Glomerular endothelial cell (primary cell): ENCODE measurements at regions not wholly inside any gene's neighbourhood (a gene's known extent, or its start where the extent isn't known, plus 50 kb on each side); places are given as distances from the start of the nearest gene placed in this dataset.
"Not testable (repeated sequence)": the region's sequence is repeated elsewhere in the genome, so short reads cannot be mapped to it uniquely, and the experiment has no call there.

Experiments
- DNase-seq: peaks from one replicate; pipeline ENCODE4 v3.0.0-alpha.2; 2011; ENCODE audit warnings: low read depth, low spot score; ENCODE audit errors: extremely low read depth

DNA sequence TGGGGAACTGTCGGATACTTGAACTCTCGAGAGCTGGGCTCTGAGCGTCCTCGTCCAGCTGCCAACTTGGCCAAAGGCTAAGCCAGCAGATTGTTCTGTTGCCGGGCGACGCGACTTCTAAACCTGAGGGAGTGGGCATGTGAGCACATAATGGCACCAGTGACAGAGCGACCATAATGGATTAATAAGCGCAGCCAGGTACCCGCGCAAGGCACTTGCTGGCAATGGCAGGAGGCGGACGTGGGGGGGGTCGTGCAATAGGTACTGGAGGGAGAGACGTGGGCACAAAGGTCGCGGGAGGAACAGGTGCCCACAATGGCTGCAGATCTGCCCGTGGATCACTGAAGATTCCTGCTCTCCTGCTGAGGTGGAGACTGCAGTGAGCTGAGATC is 1368.7 kb downstream of the CDH12 start:
- not testable (repeated sequence) for DNase-seq

DNA sequence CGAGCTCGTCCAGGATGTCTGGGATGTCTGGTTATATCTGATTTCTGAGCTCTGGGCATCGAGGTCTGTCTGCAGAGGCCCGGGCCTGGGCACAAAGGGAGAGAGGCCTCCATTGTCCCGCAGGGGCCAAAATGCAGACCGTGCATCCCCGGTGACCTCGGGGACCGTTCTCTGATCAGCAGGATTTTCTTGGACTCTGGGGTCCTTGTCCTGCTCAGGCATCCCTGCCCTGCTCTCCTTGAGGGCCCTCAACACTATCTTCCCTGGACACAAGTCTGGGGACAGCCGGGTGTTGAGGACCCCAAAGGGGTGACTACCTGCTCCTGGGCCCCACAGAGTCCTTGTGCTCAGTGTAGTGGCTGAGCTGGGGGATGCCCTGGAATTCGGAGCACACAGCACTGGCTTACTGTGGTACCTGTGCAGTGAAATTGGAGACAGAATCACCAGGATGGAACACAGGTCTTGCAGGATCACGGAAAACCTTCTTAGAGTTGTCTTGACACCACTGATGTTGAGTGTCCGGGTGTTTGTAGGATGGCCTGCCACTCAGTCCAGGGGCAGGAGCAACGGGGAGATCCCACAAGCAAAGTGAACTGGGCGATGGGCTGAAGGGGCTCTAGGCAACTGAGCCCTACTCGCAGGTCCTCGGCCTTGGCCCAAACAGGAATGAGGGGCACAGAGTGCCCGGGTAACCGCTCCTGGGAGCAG is 1369.2 kb downstream of the CDH12 start:
- not testable (repeated sequence) for DNase-seq

DNA sequence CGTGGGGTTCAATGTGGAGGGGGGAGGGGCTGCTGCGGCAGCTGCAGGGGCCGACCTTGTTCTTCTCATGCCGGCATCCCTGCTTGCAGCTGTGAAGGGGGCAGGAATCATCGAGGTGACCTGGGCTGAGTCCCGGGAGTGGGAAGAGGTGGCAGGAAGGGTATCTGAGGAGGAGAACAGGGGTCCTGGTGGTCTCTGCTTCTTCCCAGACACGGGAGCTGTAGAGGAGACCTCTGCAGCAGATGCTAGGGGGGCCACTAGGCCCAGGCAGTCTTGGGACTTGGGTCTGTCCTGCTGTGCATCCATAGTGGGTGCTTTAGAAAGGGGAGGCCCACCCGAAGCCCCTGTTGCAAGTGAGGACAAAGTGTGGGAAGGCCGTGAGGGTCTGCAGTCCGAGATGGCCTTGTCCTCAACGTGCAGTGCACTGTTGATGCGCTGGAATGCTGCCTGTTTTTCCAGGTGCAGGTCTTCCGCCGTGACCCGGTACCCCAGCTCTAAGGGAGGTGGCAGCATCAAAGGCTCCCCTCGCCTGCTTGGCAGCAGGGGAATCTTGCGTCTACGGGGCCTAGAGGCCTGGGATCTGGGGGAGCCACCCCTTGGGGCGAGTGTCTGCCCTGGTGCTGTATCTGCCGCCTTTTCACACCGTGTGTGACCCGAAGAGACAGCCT is 1370.0 kb downstream of the CDH12 start:
- not testable (repeated sequence) for DNase-seq

DNA sequence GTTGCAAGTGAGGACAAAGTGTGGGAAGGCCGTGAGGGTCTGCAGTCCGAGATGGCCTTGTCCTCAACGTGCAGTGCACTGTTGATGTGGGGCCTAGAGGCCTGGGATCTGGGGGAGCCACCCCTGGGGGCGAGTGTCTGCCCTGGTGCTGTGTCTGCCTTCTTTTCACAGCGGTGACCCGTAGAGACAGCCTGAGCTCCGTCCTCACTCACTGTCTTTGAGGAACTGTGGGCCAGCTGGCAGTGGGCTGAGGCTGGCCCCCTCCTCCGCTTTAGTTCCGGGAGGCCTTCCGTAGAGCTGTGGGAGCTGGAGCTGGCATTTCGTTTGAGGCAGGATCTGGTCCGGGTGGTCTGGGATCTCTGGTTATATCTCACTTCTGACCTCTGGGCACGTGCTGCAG is 1370.6 kb downstream of the CDH12 start:
- DNase-seq = not testable (repeated sequence)

DNA sequence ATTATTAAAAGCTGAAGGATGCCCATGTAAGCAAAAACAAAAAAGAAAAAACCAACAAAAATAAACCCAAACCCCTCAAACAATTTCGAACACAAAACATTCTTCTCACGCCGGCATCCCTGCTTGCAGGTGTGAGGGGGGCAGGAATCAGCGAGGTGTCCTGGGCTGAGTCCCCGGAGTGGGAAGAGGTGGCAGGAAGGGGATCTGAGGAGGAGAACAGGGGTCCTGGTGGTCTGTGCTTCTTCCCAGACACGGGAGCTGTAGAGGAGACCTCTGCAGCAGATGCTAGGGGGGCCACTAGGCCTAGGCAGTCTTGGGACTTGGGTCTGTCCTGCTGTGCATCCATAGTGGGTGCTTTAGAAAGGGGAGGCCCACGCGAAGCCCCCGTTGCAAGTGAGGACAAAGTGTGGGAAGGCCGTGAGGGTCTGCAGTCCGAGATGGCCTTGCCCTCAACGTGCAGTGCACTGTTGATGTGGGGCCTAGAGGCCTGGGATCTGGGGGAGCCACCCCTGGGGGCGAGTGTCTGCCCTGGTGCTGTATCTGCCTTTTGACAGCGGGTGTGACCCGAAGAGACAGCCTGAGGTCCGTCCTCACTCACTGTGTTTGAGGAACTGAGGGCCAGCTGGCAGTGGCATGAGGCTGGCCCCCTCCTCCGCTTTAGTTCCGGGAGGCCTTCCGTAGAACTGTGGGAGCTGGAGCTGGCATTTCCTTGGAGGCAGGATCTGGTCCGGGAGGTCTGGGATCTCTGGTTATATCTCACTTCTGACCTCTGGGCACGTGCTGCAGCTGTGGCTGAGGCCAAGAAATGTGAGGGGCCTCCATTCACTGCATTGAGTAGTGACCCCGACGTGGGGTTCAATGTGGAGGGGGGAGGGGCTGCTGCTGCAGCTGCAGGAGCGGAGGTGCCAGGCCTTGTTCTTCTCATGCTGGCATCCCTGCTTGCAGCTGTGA is 1371.5 kb downstream of the CDH12 start:
- DNase-seq = not testable (repeated sequence)

DNA sequence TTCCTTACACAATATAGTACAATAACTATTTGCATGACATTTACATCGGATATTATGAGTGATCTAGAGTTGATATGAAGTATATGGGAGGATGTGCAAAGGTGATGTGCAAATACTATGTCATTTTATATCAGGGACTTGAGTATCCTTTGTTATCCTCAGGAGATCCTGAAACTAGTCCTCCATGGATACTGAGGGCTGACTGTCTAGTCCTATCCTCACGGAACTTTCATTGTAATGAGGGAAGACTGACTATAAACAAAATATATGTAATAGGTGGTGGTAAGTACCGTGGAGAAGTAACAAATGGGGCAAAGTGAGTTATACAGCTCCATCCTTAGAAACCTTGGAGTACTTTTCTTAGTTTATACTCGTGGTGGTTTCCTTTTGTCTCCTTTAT is 1373.1 kb downstream of the CDH12 start:
- DNase-seq = not testable (repeated sequence)

DNA sequence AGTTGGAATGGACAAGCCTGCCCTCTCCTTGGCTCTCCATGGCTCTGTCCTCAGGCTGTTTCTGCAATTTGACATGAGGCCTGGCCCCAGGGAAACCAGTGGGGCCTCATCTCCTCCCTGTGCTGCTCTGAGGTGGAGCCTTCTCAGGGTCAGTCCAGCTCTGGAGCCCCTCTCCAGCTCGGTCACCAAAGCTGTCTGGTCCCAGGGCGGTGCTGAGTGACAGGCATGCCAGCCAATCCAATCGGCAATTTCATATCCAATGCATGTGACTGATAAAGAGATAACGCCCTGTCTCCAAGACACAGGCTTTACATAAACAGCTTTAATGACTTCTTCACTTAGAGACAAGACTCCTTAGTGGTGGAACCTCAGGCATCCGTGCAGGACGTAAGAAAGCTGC is 1379.2 kb downstream of the CDH12 start:
- DNase-seq = not testable (repeated sequence)

DNA sequence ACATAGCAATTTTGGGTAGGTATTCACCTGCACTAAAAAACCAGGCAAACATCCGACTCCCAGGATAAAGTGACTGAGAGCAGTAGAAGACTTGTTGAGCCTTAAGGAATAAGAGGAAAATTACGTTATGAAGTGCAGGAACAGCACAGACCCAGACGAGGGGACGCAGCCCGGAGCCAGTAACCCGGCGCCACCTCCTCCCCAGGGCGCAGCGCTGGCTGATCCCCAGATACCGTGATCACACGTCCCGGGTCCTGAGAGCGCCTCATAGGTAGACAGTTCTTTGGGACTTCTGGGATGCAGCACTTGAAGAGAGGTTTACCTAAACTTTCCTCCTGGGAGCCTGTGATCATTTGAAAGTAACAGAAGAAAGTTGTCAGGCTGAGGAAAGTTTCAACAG is 1379.7 kb downstream of the CDH12 start:
- DNase-seq = not testable (repeated sequence)

DNA sequence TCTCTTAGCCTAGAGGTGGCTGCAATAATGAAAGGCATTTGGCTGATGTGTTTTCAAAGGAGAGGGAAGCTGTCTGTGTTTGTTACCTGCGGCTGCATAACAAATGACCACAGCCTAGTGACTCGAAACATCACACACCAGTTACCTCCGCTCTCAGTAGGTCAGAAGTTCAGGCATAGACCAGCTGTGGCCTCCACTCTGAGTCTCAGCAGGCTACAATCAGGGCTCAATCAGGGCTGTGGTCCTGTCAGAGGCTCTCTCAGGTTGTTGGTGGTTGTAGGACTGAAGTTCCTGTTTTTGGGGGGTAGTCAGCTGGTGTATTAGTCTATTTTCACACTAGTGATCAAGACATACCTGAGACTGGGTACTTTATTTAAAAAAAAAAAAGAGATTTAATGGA is 1381.5 kb downstream of the CDH12 start:
- DNase-seq = not testable (repeated sequence)

DNA sequence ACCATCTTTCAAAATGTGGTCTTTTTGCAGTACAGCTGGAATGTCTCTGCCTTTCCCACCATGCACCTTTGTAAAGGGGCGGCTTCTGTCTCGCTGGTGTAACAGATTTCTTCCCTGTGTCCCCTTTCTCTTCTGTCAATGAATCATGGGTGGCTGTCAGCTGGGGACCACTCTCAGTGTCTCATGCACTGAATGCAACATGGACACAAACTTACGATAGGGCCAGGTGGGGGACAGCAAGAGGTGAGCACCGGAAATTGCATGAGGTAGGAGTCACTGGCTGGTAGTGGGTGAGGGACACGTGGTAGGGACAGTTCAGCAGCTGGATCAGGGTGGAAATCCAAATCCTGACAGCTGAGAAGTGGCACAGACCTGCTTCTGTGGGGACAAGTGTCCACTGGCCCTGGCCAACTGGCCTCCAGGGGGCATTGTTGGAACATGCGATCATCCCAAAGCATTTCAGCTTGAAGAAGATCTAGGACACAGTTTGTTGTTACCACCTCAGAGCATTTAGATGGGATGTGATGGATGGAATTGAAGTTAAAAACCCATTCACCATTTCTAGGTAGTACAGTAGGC is 1383.5 kb downstream of the CDH12 start:
- not testable (repeated sequence) for DNase-seq

DNA sequence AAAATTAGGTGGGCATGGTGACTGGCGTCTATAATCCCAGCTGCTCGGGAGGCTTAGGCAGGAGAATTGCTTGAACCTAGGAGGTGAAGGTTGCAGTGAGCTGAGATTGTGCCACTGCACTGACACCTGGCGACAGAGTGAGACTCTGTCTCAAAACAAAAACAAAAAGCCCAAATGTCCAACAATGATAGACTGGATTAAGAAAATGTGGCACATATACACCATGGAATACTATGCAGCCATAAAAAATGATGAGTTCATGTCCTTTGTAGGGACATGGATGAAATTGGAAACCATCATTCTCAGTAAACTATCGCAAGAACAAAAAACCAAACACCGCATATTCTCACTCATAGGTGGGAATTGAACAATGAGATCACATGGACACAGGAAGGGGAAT is 1385.6 kb downstream of the CDH12 start:
- DNase-seq = not testable (repeated sequence)

DNA sequence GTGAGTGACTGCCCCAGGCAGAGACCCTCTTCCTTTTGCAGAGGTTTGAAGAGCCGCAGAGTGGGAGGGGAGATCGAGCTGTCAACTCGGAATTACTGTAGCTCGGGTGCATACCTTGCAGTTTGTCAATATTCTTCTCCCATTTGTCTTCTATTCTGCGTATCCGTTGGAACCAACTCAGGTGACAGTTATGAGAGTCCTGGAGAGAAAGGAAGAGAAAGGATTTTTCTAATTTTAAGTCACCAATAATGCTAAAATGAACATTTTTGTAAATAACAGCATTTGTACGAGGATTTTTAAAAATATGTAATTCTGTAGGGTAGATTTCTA is 1393.4 kb downstream of the CDH12 start:
- not testable (repeated sequence) for DNase-seq

DNA sequence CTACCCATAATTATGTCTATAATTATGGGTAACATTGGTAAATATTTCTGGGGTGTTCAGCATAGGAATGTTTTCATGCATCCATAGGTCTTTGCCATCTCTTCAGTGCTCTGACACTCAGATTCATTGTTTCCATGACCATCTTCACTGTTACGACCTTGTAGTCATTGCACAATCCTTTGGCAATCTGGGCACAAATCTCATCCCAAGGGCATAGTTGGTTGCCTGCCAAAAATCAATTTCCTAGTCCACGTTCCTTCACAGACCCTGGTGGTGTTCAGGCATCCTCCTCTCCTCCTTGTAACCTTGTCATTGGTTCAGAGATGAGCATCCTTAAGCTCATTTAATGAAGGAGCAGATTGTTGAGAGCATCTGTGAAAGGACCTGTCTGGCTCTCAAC is 1400.7 kb downstream of the CDH12 start:
- no peak for DNase-seq

DNA sequence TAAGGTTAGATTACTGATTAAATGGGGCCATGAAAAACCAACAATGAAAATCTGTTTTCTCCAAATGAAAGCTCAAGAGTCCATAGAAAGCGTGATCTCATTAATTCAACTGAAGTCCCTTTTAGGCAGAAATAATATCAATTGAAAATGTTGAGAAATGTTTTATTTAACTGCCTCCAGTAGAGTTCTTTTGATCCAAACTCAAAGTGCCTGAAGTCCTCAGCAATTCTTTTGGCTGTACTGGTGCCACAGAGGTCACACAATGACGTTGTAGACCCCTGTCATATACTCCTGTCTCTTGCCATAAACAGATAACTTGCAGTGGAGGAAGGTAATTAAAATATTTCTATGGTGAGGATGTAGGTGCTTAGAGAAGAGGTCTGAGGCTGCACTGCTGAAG is 1420.5 kb downstream of the CDH12 start:
- no peak for DNase-seq

DNA sequence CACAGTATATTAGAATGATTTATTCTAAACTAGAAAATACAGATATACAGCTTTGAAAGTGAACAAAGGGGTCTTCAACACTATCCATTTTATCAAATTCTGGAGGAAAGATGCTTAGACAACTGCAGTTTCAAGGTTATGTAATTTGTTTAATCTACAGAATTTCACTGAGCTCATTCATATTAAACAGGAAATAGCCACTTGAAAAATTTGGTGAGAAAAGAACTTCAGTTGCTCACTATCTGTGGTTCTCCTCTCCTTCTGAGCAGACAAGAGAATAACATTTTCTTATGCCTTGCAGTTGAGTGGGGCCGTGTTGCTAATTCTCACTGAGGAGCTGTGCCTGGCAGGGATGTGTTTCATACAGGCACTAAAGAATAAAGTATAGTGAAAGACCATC is 1428.2 kb downstream of the CDH12 start:
- DNase-seq = no peak

DNA sequence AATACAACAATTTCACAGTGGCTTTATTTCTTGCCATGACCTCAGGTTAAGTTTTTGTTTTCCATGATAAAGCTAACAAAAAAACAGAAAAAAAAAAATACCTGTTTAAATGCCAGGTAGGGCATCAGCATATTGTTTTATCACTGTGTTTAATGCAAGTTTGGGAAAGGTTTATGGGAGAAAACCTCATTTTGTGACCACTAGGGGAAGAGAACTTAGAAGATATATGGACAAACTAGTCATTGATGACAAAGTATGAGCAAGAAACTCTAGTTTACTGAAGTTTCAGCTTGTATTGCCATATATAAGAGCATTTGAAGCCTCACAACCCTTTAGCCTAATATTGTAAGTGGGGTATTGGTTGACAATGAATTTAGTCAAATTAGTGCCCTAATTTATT is 1431.4 kb upstream of the CDH18 start:
- DNase-seq = no peak

DNA sequence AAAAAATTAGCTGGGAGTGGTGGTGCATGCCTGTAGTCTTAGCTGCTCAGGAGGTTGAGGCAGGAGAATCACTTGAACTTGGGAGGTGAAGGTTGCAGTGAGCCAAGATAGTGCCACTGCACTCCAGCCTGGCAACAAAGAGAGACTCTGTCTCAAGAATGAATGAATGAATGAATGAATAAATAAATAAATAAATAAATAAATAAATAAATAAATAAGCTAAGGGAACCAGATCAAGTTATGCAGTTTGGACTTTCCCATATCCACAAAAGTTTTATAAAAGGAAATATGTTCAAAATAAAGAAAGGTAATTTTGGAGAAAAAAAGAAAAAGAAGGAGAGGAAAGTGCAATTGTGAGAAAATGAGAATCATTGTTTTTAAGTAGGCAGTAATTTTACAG is 1414.1 kb upstream of the CDH18 start:
- not testable (repeated sequence) for DNase-seq

DNA sequence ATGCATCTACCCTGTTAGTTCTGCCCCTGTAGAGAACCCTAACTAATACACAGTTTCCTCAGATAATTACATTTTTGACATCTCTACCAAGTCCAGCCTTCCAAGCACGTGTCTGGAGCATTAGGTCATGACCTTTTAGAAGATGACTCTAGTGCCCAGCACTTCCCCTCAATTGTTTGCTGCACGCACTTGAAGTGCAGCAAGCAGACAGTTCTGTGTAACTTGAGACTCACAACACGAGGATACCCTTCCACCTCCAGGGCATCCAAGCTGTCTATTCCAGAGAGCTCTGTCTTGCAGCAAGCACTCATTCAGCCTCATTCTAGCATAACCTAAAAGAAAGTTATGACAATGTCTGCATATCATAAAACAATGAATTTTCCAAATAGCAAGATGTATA is 1410.5 kb upstream of the CDH18 start:
- no peak for DNase-seq

DNA sequence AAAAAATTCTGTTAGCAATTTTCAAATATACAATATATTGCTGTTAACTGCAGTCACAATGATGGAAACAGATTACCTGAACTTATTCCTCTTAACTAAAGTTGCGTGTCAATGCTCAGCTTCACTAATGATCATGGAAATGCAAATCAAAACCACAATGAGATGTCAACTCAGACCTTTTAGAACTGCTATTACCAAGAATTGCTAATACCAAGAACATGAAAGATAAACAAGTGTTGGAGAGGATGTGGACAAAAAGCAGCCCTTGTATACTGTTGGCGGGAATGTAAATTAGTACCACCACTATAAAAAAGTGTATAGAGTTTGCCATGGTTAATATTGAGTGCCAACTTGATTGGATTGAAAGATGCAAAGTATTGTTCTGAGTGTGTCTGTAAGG is 1409.7 kb upstream of the CDH18 start:
- DNase-seq = no peak

DNA sequence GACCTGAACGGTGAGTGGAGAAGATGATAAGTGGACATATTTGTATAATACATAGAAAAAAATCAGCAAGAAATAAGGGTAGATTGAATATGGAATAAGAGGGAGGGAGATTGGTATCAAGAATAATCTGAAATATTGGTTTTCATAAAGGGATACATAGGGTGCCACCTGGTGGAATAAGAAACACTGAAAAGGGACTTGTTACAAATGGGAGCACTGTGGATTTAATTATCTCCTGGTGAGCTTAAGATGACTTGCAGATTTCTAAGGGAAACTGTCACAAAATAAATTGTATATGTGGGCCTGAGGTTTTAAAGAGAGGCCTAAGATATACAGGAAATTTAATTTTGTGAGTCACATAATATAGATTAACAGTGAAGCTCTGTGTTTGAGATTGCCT is 1403.5 kb upstream of the CDH18 start:
- peak; percentile 3 for DNase-seq

DNA sequence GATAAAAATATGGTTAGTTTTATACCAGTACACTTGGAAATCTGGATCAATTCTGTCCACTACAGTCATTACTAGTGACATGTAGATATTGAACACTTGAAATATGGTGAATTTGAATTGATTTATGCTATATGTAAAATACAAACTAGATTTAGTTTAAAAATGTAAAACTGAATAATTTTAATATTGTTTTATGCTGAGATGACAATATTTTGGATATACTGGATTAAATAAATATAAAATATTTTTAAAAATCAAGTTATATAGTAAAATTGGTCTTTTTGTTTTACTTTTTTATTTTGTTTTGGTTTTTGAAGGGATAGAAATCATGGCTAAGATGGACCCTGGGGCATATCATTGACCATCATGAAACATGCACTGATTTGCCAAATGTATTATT is 1372.8 kb upstream of the CDH18 start:
- DNase-seq = not testable (repeated sequence)
